Thymus (tissue), 11 donors: ENCODE measurements at regions not wholly inside any gene's neighbourhood (a gene's known extent, or its start where the extent isn't known, plus 50 kb on each side); places are given as distances from the start of the nearest gene placed in this dataset.

ENCODE experiments used
- DNase-seq, 9 donors: peaks; one replicate each; pipeline ENCODE4 v3.0.0-alpha.2; 2013; ENCODE audit warnings: low spot score in 9 of 9, low read depth in 6 of 9, missing footprints in 1 of 9
- H3K27ac ChIP-seq, 2 donors: one replicate each; pipeline ENCODE4 v1.5.1; 2013; ENCODE audit warnings: control low read depth in 1 of 2, low read depth in 1 of 2, low read length in 1 of 2, mild to moderate bottlenecking in 1 of 2, moderate library complexity in 1 of 2
- H3K27me3 ChIP-seq, 2 donors: one replicate each; pipeline ENCODE4 v1.5.1; 2013; ENCODE audit warnings: low read length in 1 of 2; ENCODE audit not compliant: control insufficient read depth in 2 of 2, insufficient read depth in 1 of 2
- H3K36me3 ChIP-seq, 2 donors: one replicate each; pipeline ENCODE4 v1.5.1; 2013; ENCODE audit warnings: low read length in 1 of 2, mild to moderate bottlenecking in 1 of 2, moderate library complexity in 1 of 2; ENCODE audit not compliant: control insufficient read depth in 2 of 2, insufficient read depth in 2 of 2
- H3K4me1 ChIP-seq, 2 donors: one replicate each; pipeline ENCODE4 v1.5.1; 2013; ENCODE audit warnings: low read length in 2 of 2; ENCODE audit not compliant: control insufficient read depth in 2 of 2, insufficient read depth in 2 of 2
- H3K4me3 ChIP-seq, 2 donors: one replicate each; pipeline ENCODE4 v1.5.1; 2013; ENCODE audit warnings: low read length in 2 of 2, control low read depth in 1 of 2, mild to moderate bottlenecking in 1 of 2
- H3K9me3 ChIP-seq, 2 donors: one replicate each; pipeline ENCODE4 v1.5.1; 2013; ENCODE audit warnings: low read length in 1 of 2, mild to moderate bottlenecking in 1 of 2; ENCODE audit not compliant: control insufficient read depth in 2 of 2, insufficient read depth in 1 of 2
- WGBS: extraction: QIAGEN DNeasy Blood & Tissue Kit; methylation state at CpG from one replicate; pipeline ENCODE4 v1.1.7; 2013; 5-methylcytosine and 5-hydroxymethylcytosine counted together
- donor health status: healthy.

- 91% methylated on average over 6 of the region's 6 CpGs for WGBS
- no peak for DNase-seq
- Histone ChIP-seq H3K27ac (peak overlapping the region in 1 of 2 donors; percentile 18), H3K27me3 (no peaks in the 10 kb centered on the region), H3K9me3 (no peaks in the 10 kb centered on the region), H3K4me3 (no peak overlapping the region), H3K36me3 (no peaks in the 10 kb centered on the region), H3K4me1 (no peaks in the 10 kb centered on the region)
Observed at GRCh38 chr15:93708724-93709445, 522.5 kb upstream of the MCTP2 start.

- Histone ChIP-seq H3K4me1 (no peaks in the 10 kb centered on the region), H3K36me3 (no peaks in the 10 kb centered on the region), H3K27ac (peak overlapping the region; percentile 4 to 36), H3K27me3 (no peaks in the 10 kb centered on the region), H3K9me3 (no peaks in the 10 kb centered on the region), H3K4me3 (no peak overlapping the region)
- 82% methylated on average over 5 of the region's 5 CpGs for WGBS
- no peak for DNase-seq
Observed at GRCh38 chr15:93707751-93708150, 523.6 kb upstream of the MCTP2 start.

- no peak overlapping the region for H3K27ac ChIP-seq
- no peaks in the 10 kb centered on the region for H3K36me3 ChIP-seq
- H3K27me3 ChIP-seq: no peaks in the 10 kb centered on the region
- H3K4me3 ChIP-seq: no peak overlapping the region
- H3K9me3 ChIP-seq: no peaks in the 10 kb centered on the region
- 89% methylated on average over 7 of the region's 7 CpGs for WGBS
- no peak for DNase-seq
- no peaks in the 10 kb centered on the region for H3K4me1 ChIP-seq
Observed at GRCh38 chr15:93706495-93707292, 524.7 kb upstream of the MCTP2 start.

- no peaks in the 10 kb centered on the region for H3K36me3 ChIP-seq
- H3K27me3 ChIP-seq: no peaks in the 10 kb centered on the region
- H3K4me1 ChIP-seq: no peaks in the 10 kb centered on the region
- no peak overlapping the region for H3K27ac ChIP-seq
- DNase-seq: no peak
- H3K9me3 ChIP-seq: no peaks in the 10 kb centered on the region
- 88% methylated on average over 7 of the region's 7 CpGs for WGBS
- H3K4me3 ChIP-seq: no peak overlapping the region
Observed at GRCh38 chr15:93705753-93706455, 525.5 kb upstream of the MCTP2 start.

GRCh38 chr15:93703092-93703739 lies 528.1 kb upstream of the MCTP2 start:
- Histone ChIP-seq H3K9me3 (no peaks in the 10 kb centered on the region), H3K4me1 (no peaks in the 10 kb centered on the region), H3K27me3 (no peaks in the 10 kb centered on the region), H3K27ac (no peak overlapping the region), H3K36me3 (no peaks in the 10 kb centered on the region), H3K4me3 (no peak overlapping the region)
- WGBS: 53% methylated on average over 2 of the region's 2 CpGs
- DNase-seq: peak in 1 of 9 donors; percentile 7

- H3K27ac ChIP-seq: no peak overlapping the region
- no peak overlapping the region for H3K4me3 ChIP-seq
- H3K4me1 ChIP-seq: no peaks in the 10 kb centered on the region
- DNase-seq: no peak
- H3K9me3 ChIP-seq: no peaks in the 10 kb centered on the region
- H3K36me3 ChIP-seq: no peaks in the 10 kb centered on the region
- WGBS: 97% methylated on average over 1 of the region's 1 CpG
- H3K27me3 ChIP-seq: no peaks in the 10 kb centered on the region
Observed at GRCh38 chr15:93700051-93700450, 531.3 kb upstream of the MCTP2 start.

- Histone ChIP-seq H3K27ac (no peak overlapping the region), H3K9me3 (no peaks in the 10 kb centered on the region), H3K27me3 (no peaks in the 10 kb centered on the region), H3K4me1 (no peaks in the 10 kb centered on the region), H3K36me3 (no peaks in the 10 kb centered on the region), H3K4me3 (no peak overlapping the region)
- WGBS: 93% methylated on average over 2 of the region's 2 CpGs
- no peak for DNase-seq
Observed at GRCh38 chr15:93694033-93694432, 537.3 kb upstream of the MCTP2 start.

- no peaks in the 10 kb centered on the region for H3K36me3 ChIP-seq
- H3K4me1 ChIP-seq: no peaks in the 10 kb centered on the region
- H3K9me3 ChIP-seq: peaks cover 0 to 14% of the 10 kb centered on the region in 2 donors
- 91% methylated on average over 1 of the region's 1 CpG for WGBS
- H3K27me3 ChIP-seq: no peaks in the 10 kb centered on the region
- no peak overlapping the region for H3K4me3 ChIP-seq
- no peak overlapping the region for H3K27ac ChIP-seq
- DNase-seq: no peak
Observed at GRCh38 chr15:93683651-93684050, 547.7 kb upstream of the MCTP2 start.
